Neural progenitor cell (in vitro differentiated cells): ENCODE measurements at regions not wholly inside any gene's neighbourhood (a gene's known extent, or its start where the extent isn't known, plus 50 kb on each side); places are given as distances from the start of the nearest gene placed in this dataset.

Source experiments
- DNase-seq: peaks from one replicate; pipeline ENCODE4 v3.0.0-alpha.2; 2016; ENCODE audit warnings: low spot score
- H2AFZ ChIP-seq: fragments of 200-600 bp; sonication (generic); replicated peaks from 2 replicates; pipeline ENCODE4 v1.6.1; 2016; ENCODE audit warnings: antibody characterized with exemption
- H3F3A ChIP-seq: fragments of 200-600 bp; sonication (generic); 2 replicates; pipeline ENCODE4 v1.6.1; 2016; ENCODE audit warnings: antibody characterized with exemption, low read depth
- H3K27ac ChIP-seq: fragments of 200-600 bp; sonication (generic); 2 replicates; pipeline ENCODE4 v1.5.1; 2016; ENCODE audit warnings: mild to moderate bottlenecking
- H3K27me3 ChIP-seq: fragments of 200-600 bp; sonication (generic); 2 replicates; pipeline ENCODE4 v1.6.1; 2016; ENCODE audit warnings: mild to moderate bottlenecking, moderate library complexity
- H3K36me3 ChIP-seq: fragments of 200-600 bp; sonication (generic); 2 replicates; pipeline ENCODE4 v1.5.1; 2016
- H3K4me1 ChIP-seq: fragments of 200-600 bp; sonication (generic); 2 replicates; pipeline ENCODE4 v1.6.1; 2016; ENCODE audit warnings: mixed run types
- H3K4me2 ChIP-seq: fragments of 200-600 bp; sonication (generic); 2 replicates; pipeline ENCODE4 v1.6.1; 2016
- H3K4me3 ChIP-seq: fragments of 200-600 bp; sonication (generic); 2 replicates; pipeline ENCODE4 v1.5.1; 2016
- H3K79me2 ChIP-seq: fragments of 200-600 bp; sonication (generic); 2 replicates; pipeline ENCODE4 v1.6.1; 2016; ENCODE audit warnings: low read depth
- H3K9ac ChIP-seq: fragments of 200-600 bp; sonication (generic); 2 replicates; pipeline ENCODE4 v1.6.1; 2016
- H3K9me3 ChIP-seq: fragments of 200-600 bp; sonication (generic); 2 replicates; pipeline ENCODE4 v1.5.1; 2016; ENCODE audit warnings: low read depth
- H4K20me1 ChIP-seq: fragments of 200-600 bp; sonication (generic); 2 replicates; pipeline ENCODE4 v1.6.1; 2016; ENCODE audit warnings: low read depth
- H3K27ac Mint-ChIP-seq: 3 replicates; pipeline ENCODE4 v1.8.0; 2021; ENCODE audit warnings: mixed read lengths
- H3K27me3 Mint-ChIP-seq: 2 replicates; pipeline ENCODE4 v1.8.0; 2022; ENCODE audit warnings: low read depth, mild to moderate bottlenecking, inconsistent platforms, moderate library complexity, mixed read lengths; ENCODE audit not compliant: insufficient read depth
- H3K36me3 Mint-ChIP-seq: 3 replicates; pipeline ENCODE4 v1.8.0; 2021; ENCODE audit warnings: mixed read lengths
- H3K4me1 Mint-ChIP-seq: 3 replicates; pipeline ENCODE4 v1.8.0; 2021; ENCODE audit warnings: mixed read lengths
- H3K4me3 Mint-ChIP-seq: 3 replicates; pipeline ENCODE4 v1.8.0; 2021; ENCODE audit warnings: mild to moderate bottlenecking, moderate library complexity, mixed read lengths
- H3K9me3 Mint-ChIP-seq: 3 replicates; pipeline ENCODE4 v1.8.0; 2020; ENCODE audit warnings: mixed read lengths
- EZH2 ChIP-seq: fragments of 200-600 bp; sonication (generic); IDR thresholded peaks from 2 replicates; pipeline ENCODE4 v1.6.1; 2017; ENCODE audit warnings: antibody characterized with exemption, mild to moderate bottlenecking, moderate library complexity
- EZH2phosphoT487 ChIP-seq: fragments of 200-600 bp; sonication (generic); IDR thresholded peaks from 2 replicates; pipeline ENCODE4 v1.6.1; 2017; ENCODE audit warnings: antibody characterized with exemption
- TF ChIP-seq, protein P1 (sequence below): fragments of 200-600 bp; sonication (generic); IDR thresholded peaks from 2 replicates; pipeline ENCODE4 v1.5.1; 2017; ENCODE audit warnings: antibody characterized with exemption, mild to moderate bottlenecking

GRCh38 chr17:70510288-70510687, 341.0 kb downstream of the KCNJ2 start:
- no peaks in the 10 kb centered on the region for H3K36me3 Mint-ChIP-seq
- Histone ChIP-seq H3F3A (no peaks in the 10 kb centered on the region), H3K9me3 (no peaks in the 10 kb centered on the region), H2AFZ (no peak overlapping the region), H3K79me2 (no peaks in the 10 kb centered on the region), H3K4me1 (no peaks in the 10 kb centered on the region), H3K36me3 (no peaks in the 10 kb centered on the region), H3K27me3 (no peaks in the 10 kb centered on the region), H3K27ac (no peak overlapping the region), H3K4me2 (no peak overlapping the region), H3K4me3 (no peak overlapping the region), H3K9ac (no peak overlapping the region), H4K20me1 (no peaks in the 10 kb centered on the region)
- TF ChIP-seq EZH2phosphoT487 (no peak), EZH2 (no peak)
- TF ChIP-seq, protein P1, sequence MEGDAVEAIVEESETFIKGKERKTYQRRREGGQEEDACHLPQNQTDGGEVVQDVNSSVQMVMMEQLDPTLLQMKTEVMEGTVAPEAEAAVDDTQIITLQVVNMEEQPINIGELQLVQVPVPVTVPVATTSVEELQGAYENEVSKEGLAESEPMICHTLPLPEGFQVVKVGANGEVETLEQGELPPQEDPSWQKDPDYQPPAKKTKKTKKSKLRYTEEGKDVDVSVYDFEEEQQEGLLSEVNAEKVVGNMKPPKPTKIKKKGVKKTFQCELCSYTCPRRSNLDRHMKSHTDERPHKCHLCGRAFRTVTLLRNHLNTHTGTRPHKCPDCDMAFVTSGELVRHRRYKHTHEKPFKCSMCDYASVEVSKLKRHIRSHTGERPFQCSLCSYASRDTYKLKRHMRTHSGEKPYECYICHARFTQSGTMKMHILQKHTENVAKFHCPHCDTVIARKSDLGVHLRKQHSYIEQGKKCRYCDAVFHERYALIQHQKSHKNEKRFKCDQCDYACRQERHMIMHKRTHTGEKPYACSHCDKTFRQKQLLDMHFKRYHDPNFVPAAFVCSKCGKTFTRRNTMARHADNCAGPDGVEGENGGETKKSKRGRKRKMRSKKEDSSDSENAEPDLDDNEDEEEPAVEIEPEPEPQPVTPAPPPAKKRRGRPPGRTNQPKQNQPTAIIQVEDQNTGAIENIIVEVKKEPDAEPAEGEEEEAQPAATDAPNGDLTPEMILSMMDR: no peak
- H3K27me3 Mint-ChIP-seq: no peaks in the 10 kb centered on the region
- H3K9me3 Mint-ChIP-seq: no peaks in the 10 kb centered on the region
- no peaks in the 10 kb centered on the region for H3K4me1 Mint-ChIP-seq
- H3K27ac Mint-ChIP-seq: no peak overlapping the region
- no peak for DNase-seq
- no peak overlapping the region for H3K4me3 Mint-ChIP-seq

DNA sequence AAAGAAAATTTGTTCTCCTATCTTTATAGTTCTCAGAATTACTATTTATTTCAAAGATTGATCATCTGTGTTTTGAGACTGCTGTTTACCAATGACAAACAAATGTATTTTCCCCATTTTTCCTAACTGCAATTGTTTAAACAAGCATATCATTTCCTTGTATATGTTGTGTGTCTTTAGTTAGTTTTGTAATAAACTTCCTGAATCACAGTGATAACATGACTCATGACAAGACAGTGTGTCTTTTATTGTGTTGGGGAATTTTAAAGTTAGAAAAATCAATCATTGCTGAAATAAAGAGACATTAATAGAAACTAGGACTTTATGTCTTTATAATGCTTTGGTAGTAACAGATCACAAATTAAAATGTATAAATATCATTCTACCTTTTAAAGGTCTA, 348.5 kb downstream of the KCNJ2 start:
- H2AFZ ChIP-seq: no peak overlapping the region
- H3K9me3 Mint-ChIP-seq: no peaks in the 10 kb centered on the region
- no peaks in the 10 kb centered on the region for H3K9me3 ChIP-seq
- H3K27me3 ChIP-seq: no peaks in the 10 kb centered on the region
- H3K4me2 ChIP-seq: no peak overlapping the region
- no peak overlapping the region for H3K4me3 ChIP-seq
- no peak overlapping the region for H3K27ac ChIP-seq
- H3K36me3 Mint-ChIP-seq: no peaks in the 10 kb centered on the region
- no peak overlapping the region for H3K27ac Mint-ChIP-seq
- H3K9ac ChIP-seq: no peak overlapping the region
- no peaks in the 10 kb centered on the region for H4K20me1 ChIP-seq
- no peak overlapping the region for H3K4me3 Mint-ChIP-seq
- H3K4me1 ChIP-seq: no peaks in the 10 kb centered on the region
- no peak for DNase-seq
- H3F3A ChIP-seq: no peaks in the 10 kb centered on the region
- TF ChIP-seq, protein P1: no peak
- no peak for TF ChIP-seq EZH2
- no peak for TF ChIP-seq EZH2phosphoT487
- H3K27me3 Mint-ChIP-seq: no peaks in the 10 kb centered on the region
- no peaks in the 10 kb centered on the region for H3K79me2 ChIP-seq
- H3K4me1 Mint-ChIP-seq: no peaks in the 10 kb centered on the region
- no peaks in the 10 kb centered on the region for H3K36me3 ChIP-seq

GRCh38 chr17:70519300-70519699, 350.0 kb downstream of the KCNJ2 start:
- Histone ChIP-seq H3F3A (no peaks in the 10 kb centered on the region), H3K4me2 (no peak overlapping the region), H4K20me1 (no peaks in the 10 kb centered on the region), H3K4me1 (no peaks in the 10 kb centered on the region), H3K9me3 (no peaks in the 10 kb centered on the region), H3K79me2 (no peaks in the 10 kb centered on the region), H3K9ac (no peak overlapping the region), H2AFZ (no peak overlapping the region), H3K4me3 (no peak overlapping the region), H3K36me3 (no peaks in the 10 kb centered on the region), H3K27ac (no peak overlapping the region), H3K27me3 (no peaks in the 10 kb centered on the region)
- no peak for DNase-seq
- no peak overlapping the region for H3K27ac Mint-ChIP-seq
- H3K36me3 Mint-ChIP-seq: no peaks in the 10 kb centered on the region
- H3K4me3 Mint-ChIP-seq: no peak overlapping the region
- H3K4me1 Mint-ChIP-seq: no peaks in the 10 kb centered on the region
- no peaks in the 10 kb centered on the region for H3K9me3 Mint-ChIP-seq
- TF ChIP-seq EZH2 (no peak), EZH2phosphoT487 (no peak)
- TF ChIP-seq, protein P1: no peak
- no peaks in the 10 kb centered on the region for H3K27me3 Mint-ChIP-seq
